ENCODE measurements at regions not wholly inside any gene's neighbourhood (a gene's known extent, or its start where the extent isn't known, plus 50 kb on each side); places are given as distances from the start of the nearest gene placed in this dataset.

DNA sequence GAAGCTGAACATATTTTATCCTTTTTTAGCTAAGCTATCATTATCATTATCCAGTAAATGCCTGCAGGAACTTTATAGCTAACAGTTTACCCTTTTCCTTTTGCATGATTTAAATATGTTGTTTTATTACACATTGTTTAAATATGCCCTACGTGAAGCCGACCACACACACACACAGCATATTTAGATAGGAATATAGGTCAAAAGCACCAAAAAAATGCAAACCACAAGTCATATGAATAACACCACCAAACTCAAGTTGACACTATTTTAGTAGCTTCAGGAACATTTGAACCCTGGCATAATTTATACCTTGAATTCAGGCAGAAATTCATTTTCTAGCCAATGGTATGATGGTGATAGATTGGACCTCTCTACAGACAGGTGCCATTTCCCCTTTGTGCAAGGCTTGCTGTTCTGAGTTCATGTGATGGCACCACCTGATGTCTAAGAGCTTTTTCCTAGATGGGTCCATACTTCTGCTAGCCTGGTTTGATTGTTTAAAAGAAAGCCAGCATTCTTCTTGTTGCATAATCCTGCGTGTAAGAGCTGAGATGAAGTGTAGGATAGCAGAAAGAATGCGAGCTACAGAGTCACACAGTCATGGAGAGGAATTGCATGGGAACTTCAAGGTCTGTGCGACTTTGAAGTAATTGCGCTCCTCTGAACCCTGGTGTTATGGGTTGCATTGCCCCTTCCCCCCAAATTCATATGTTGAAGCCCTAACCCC lies 454.8 kb upstream of the SOX5 start:
- peak; percentile 13 for DNase-seq

GRCh38 chr12:24400533-24400932 lies 451.1 kb upstream of the SOX5 start:
- DNase-seq, result no peak

DNA sequence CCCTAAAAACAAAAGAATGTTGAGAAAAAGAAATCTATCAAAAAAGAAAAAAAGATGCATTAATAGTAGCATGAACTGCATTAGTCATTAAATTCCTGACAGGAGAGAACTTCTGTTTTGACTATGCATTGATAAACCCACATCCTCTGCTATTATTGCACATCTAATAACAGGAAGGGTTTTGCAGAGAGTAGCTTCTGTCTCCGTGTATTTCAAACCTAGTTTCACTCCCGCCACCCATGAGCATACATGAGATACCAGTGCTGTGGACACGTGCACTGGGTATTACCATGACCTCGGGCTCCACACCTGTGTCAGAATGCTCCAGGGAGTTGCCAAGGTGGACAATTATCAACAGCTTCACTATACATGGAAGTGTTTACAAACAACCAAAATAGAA lies 449.1 kb upstream of the SOX5 start:
- DNase-seq, result no peak

- no peak for DNase-seq
These were observed 446.8 kb upstream of the SOX5 start for GRCh38 chr12:24396224-24396623.

GRCh38 chr12:24394246-24394645 lies 444.8 kb upstream of the SOX5 start:
- DNase-seq, result no peak

DNA sequence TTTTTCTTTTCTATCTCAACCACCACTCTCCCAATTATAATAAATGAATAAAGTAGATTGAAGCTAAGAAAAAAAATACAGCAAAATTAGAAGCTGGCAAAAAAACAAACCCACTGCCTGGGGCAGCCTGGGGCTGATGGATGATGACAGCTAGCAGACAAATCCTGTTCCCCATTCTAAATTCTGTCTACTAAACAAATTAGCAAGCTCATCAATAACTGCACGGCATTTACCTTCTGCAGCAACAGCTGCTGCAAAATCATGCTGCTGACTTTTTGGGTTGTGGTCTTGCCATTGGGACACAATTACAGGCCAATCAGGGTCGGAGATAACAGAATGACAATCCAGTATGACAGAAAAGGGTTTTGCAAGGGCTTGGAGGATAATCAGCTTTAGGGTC lies 443.6 kb upstream of the SOX5 start:
- DNase-seq, result no peak

GRCh38 chr12:24389394-24389793 lies 439.9 kb upstream of the SOX5 start:
- no peak for DNase-seq

GRCh38 chr12:24387381-24387780 lies 437.9 kb upstream of the SOX5 start:
- DNase-seq, result no peak

DNA sequence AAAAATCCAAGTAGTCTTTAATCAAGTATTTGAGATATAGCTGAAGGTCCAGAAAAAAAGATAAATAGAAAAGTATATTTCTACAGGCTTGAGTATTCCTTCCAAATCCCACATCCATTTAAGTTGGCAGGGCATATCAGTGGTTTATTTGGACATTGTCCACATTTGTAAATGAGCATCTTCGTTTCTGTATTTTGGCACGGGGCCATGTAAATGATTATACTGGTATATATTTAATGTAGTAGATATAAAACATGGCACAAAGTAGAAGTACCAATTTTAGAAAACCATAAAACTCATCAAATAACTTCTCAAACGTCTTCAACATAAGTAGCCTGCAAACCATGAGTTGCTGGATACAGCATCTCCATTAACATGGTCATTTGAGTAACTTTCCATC lies 437.4 kb upstream of the SOX5 start:
- DNase-seq, result no peak

DNA sequence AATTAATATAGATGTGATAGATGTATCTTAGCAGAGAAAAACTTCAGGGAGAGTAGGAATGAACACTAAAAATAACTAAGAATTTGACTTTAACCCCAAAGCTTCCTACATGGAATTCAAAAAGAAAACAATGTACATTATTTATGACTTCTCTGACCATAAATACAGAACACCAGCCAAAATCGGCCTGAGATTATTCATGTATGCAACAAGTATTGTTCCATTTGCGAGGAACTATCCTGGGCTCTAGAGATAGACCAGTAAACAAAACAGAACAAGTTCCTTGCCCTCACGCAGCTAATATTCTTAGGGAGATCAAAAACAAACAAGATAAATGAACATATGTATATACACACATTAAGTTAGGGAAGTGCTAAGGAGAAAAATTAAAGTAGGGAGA lies 432.3 kb upstream of the SOX5 start:
- no peak for DNase-seq

DNA sequence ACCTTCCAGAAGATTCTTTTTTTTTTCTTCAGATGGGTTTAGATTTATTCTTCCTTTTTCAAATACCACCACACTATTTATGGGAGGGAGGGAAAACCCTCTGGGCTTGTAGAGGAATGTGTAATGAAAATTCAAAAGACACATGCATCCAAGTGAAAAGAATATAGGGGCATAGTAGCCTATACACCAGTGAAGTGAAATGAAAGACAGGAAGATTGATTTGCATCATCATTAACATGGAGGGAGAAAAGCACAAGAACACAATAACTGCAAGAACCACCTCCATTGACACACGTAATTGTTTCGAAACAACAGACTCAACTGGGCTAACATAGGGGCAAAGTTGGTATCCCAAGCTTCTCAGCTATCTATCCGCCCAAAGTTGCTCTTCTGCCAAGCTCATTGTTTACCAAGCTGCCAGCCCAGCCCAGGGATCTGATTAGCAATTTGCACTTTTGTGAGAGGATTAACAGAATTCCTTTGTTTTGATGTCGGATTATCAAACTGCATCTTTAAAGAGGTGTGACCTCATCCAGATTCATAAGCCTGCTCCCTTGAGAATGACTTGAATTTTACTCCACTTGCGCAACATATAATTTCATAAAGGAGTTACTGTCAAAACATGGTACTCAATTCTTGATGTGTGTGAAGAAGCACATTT lies 430.5 kb upstream of the SOX5 start:
- no peak for DNase-seq

GRCh38 chr12:24379433-24379832 lies 430.0 kb upstream of the SOX5 start:
- no peak for DNase-seq

- peak; percentile 65 for DNase-seq
These were observed 429.3 kb upstream of the SOX5 start for GRCh38 chr12:24378548-24379407.

- no peak for DNase-seq
These were observed 425.0 kb upstream of the SOX5 start for GRCh38 chr12:24374452-24374851.

DNA sequence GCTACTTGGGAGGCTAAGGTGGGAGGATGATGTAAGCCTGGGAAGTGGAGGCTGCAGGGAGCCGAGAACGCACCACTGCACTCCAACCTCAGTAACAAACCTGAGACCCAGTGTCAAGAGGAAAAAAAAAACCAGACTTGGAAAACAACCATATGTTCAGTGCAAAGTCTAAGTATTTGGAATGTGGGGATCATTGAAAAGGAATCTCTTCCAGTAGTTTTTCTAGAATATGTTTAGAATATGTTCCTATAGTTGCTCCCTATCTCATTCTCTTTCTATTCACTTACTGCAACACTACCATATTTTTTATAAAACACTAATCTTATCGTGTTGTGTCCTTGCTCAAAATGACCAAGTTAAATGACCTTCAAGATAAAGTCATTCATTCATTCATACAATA lies 423.5 kb upstream of the SOX5 start:
- peak; percentile 1 for DNase-seq

DNA sequence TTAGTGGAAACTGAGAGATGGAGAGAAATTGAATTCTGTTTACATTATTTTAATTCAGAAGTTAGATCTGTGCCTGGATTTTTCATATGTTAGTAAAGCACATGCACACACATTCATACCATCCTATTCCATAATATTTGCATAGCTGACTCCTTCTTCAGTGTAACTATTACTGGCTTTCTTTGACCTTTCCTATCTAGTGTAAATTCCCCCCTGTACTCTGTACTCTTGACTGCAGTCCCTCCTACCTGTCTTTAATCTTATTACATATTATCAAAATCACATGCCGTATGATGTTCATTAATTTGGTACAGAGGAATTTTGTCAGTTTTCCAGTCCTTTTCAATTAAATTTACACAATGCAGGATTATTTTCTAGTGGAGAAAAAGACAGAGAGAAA lies 417.0 kb upstream of the SOX5 start:
- no peak for DNase-seq

GRCh38 chr12:24364921-24365320 lies 415.5 kb upstream of the SOX5 start:
- DNase-seq, result no peak

GRCh38 chr12:24363177-24363754 lies 413.8 kb upstream of the SOX5 start:
- DNase-seq, result no peak

DNA sequence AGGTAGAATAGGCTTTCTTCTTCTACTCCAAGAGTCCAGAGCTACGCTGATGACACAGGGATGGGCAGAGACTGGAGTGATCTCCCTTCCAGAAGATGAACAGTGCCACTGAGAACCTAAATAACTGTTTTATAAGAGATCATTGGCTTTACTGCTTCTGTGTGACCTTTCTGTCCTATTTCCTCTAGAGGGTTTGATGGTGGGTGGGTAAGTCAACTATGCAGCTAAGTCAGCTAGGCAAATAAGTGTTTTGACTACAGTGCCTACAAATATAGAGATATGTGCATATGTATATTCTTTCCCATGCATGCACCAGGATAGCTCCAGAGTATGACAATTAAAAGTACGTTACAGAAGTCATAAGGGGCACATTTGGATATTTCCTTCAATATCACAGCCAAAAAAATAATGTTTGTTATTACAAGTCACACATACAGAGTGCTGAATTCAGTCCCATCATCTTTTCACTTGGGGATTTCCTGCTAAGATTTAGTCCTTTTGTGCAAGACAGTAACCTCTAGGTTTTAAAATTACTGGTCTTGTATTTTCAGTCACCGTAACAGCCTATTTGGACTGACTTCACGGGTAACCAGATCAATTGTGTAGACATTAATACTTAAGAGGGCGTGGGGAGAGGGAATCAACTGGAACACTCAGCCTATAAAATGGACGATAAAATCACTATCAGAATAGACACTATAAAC lies 412.6 kb upstream of the SOX5 start:
- DNase-seq, result no peak

DNA sequence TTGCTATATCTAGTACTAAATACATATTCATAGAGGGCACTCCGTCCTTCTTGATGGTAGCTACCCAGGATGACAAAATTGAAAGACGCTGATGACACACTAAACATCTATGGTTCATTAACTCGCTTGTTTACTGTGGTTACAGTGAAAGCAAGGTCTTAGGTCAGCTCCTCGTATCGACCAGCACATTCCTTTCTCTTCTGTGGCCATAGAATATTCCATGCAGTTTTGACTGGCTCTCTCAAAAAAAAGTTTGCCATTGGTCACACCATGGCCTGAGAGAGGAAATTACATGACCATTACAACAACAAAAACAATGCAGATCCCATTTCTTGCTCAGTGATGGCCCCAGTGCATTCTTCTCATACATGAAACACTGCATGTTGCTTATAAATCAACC lies 411.4 kb upstream of the SOX5 start:
- no peak for DNase-seq

DNA sequence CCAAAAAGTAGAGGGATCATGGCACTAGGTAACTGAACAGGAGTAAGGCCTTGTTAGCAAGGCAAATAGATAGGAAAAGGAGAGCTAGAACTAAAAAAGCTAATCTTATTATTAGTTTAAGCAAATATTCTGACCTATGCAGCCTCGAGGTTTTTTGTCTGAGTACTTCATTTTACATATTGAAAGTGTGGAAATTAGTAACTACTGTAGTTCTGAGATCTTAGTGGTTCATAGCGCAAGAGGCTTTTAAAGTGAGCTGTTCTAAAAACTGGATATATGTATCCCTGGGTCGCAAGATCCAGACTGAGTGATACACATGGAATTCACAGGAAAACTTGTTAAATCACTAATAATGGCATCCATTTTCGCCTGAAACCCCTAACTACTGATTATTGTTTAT lies 411.0 kb upstream of the SOX5 start:
- DNase-seq, result no peak

GRCh38 chr12:24360057-24360456 lies 410.6 kb upstream of the SOX5 start:
- DNase-seq, result no peak

- DNase-seq, result no peak
These were observed 409.9 kb upstream of the SOX5 start for GRCh38 chr12:24359418-24359817.

Data from fibroblast of skin of right quadriceps (primary cell).